IPS-NIHi11 (cell line): ENCODE measurements at regions not wholly inside any gene's neighbourhood (a gene's known extent, or its start where the extent isn't known, plus 50 kb on each side); places are given as distances from the start of the nearest gene placed in this dataset.
"Not testable (repeated sequence)": the region's sequence is repeated elsewhere in the genome, so short reads cannot be mapped to it uniquely, and the experiment has no call there.

ENCODE experiments used
- DNase-seq: peaks from one replicate; pipeline ENCODE4 v3.0.0; 2012; ENCODE audit warnings: mixed read lengths, low spot score

DNA sequence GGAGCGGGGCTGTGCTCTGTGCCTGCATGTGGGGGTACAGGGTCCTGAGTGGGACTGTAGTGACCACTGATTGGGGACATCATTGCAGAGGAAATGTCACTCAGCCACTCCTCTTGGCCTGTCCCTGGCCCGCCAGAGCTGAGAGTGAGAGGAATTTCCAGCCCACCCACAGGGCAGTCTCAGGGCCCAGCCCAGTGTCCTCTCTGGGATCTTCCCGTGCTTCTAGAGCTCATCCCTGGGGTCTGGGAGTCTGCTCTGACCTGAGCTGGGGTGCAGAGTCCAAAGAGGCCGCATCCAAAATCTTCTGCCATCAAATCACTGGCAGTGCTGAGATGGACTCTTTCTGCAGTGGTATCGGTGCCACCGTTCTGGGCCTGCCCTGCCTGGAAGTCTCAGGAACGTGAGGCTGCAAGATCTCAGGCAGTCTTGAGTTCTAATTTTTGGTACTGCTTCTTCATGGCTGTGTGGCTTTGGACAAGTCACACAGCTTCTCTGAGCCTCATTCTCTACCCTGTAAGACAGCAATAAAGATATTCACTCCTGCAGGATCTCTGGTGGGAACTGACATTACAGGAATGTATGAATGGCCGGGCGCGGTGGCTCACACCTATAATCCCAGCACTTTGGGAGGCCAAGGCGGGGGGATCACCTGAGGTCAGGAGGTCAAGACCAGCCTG, 100.8 kb upstream of the TARDBP start:
- DNase-seq, result no peak

DNA sequence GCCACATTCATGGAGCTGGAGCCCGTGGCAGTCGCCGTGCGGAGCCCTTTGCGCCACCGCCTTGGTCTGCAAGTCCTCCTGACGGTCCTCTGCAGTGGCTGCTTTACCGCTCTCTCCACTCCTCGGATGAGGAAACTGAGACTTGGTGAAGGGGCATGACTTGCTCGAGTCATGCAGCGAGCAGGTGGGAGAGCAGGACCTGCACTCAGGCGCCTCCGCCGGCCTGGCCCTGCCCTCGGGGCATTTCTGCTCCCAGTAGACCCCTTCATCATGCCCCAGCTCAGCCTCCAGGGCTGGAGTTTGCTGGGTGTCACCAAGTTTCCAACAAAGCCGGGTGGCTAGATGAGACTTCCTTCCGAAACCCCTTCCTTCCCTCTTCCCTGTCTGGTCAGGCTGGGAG, 100.0 kb upstream of the TARDBP start:
- no peak for DNase-seq

DNA sequence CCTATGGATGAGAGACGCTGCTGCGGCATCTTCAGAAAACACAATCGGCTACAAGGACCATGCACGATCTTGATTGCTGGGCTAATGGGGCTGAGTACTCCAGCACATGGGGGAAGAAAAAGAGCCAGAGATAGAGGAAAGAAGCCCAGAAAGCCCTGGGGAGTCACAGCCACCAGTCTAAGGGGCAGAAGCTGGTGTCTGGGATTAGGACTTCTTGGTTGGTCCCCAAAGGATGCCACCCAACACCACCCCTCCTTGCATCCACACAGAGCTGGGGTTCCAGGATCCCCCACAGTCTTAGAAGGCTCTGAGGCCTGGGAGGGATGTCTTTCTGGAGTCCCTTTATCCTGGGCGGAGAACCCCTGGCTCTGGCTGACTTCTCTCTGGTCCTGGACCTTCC, 98.4 kb upstream of the TARDBP start:
- no peak for DNase-seq

DNA sequence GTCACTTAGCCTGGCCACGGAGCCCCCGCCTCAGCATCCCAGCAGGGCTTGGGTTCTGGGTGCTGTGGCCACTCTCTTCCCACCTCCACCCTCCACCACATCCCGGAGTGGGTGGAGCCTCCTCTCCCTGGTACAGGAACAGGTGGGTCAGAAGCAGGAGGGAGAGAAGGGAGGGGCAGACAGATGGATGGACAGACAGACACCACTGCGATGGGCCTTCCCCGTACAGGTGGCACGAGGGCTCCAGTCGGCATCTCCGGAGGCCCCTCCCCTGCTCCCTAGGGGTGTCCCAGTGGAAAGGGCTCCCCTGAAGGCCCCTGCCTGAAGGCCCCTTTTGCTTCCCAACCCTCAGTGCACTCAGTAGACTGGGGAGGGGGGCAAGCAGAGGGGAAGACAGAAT, 96.9 kb upstream of the TARDBP start:
- no peak for DNase-seq

DNA sequence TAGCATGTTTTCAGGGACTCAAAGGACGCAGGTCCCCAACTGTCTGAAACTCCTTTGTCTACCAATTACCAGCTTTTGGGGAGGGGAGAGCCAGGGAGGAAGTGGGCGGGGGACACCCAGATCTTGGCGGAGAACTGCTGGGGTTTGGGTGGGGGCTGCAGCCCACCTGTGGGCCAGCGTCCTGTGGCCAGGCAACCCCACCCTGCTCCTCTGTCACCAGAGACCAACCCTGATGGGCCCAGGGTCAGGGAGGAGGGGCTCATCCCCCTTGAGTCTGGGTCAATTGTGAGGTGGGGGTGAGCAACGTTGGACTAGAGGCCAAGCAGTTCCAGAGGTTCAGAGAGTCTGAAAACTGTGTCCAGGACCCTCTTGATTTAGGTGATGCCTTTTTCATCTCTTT, 96.1 kb upstream of the TARDBP start:
- DNase-seq, result no peak

DNA sequence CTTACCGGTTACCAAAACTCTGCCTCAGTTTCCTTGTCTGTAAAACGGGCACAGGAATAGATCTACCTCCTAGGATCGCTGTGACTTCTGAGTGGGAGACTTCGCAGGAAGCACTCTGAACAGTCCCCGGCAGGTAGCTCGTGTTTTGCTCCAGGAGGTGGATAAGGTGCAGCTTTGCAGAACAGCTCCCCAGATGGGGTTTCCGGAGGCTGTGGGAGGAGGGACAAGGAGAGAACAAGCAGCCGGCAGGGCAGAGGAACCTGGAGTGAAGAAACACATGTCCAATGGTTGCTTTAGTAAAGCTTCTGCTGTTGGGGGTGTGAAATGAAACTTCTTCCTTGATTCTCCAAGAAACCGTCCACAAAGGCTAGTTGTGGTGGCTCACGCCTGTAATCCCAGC, 95.5 kb upstream of the TARDBP start:
- no peak for DNase-seq

DNA sequence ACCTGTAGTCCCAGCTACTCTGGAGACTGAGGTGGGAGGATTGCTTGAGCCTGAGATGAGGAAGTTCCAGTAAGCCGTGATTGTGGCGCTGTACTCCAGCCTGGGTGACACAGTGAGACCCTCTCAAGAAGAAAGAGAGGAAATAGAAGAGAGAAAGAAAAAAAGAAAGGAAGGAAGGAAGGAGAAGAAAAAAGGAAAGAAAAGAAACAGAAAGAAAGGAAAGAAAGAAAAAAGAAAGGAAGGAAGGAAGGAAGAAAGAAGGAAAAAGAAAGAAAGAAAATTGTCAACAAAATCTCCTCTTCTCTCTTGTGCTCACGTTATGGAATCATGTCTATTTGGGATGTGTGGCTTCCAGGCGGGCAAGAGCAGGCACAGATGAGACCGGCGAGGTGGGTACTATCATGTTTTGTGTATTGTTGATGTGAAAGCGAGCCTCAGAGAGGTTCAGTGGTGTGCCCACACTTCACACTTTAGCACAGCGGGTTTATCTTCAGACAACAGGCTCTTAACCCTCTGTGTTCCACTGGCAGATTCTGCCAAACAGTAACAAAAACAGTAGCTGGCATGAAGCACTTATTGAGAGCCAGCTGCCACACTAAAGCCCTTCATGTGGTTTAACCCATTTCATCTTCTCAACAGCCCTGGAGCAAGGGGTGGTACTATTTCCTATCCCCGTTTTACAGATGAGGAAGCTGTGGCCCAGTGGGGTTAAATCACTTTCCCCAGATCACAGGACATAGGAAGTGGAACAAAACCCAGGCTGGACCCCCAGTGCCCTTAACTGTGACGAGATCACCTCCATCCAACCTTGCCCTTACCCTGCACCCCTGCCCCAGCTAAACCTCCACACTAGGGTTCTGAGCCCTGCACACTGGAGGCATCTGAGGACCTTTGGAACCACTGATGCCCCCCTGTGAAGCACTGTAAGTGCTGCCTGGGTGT, 94.7 kb upstream of the TARDBP start:
- no peak for DNase-seq

DNA sequence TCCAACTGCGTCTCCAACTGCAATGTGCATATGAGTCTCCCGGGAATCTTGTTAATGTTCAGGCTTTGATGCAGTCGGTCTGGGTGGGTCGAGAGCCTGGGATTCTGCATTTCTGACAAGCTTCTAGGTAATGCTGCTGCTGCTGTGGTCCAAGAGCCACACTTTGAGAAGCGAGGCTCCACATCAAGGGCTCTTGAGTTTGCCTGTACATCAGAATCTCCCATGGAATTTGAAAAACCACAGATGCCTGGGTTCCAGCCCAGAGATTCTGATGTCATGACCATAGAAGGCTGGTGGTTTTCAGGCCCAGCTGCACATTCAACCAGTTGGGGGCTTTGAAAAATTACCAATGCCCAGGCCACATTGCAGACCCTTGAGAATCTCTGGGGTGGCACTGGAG, 93.9 kb upstream of the TARDBP start:
- DNase-seq, result no peak

DNA sequence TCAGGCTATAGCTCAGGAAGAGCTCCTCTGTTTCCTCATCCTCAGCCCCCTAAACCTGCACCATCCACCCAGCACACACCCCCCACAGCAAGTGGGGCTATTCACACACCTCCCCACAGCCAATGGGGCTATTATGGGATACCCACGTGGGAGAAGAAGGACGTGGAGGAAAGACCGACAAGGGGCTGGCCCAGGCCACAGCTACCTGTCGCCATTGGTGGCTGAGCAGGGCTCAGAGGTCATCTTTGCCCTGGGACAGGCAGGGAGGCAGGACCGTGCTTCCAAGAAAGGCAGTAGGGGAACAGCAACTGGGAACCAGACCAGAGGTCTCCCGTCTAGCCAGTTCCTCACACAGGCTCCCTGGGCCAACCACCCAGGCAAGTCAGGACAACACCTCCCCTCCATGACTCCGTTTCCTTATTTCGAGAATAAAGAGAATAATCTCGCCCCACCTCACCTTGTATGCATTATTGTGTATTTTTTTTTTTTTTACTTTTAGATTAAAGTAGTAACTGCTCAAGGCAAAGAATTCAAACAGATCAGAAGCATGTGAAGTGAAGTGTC, 92.3 kb upstream of the TARDBP start:
- DNase-seq, result no peak

DNA sequence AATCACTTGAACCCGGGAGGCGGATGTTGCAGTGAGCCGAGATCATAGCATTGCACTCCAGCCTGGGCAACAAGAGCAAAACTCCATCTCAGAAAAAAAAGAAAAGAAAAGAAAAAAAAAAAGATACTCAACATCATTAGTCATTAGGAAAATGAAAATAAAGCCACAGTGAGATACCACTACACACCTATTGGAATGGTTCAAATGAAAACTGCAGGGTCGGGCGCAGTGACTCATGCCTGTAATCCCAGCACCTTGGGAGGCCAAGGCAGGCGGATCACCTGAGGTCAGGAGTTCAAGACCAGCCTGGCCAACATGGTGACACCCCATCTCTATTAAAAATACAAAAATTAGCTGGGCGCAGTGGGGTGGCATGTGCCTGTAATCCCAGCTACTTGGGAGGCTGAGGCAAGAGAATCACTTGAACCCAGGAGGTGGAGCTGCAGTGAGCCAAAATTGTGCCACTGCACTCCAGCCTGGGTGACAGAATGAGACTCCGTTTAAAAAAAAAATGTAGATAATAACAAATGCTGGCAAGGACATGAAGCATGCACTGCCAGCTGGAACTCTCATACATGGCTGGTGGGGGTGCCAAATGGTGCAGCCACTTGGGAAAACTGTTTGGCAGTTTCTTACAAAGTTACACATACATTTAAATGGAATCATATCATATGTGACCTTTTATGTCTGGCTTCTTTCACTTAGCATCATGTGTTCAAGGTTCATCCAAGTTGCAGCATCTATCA, 90.0 kb upstream of the TARDBP start:
- not testable (repeated sequence) for DNase-seq

DNA sequence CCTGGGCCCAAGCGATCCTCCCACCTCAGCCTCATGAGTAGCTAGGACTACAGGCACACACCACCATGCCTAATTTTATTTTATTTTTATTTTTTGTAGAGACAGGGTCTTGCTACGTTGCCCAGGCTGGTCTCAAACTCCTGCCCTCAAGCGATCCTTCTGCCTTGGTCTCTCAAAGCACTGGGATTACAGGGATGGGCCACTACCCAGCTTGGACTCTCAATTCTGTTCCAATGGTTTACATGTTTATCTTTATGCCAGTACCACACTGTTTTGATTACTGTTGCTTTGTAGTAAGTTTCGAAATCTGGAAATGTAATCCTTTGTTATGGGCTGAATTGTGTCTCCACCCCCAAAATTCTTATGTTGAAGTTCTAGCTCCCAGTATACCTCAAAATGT, 88.4 kb upstream of the TARDBP start:
- no peak for DNase-seq

DNA sequence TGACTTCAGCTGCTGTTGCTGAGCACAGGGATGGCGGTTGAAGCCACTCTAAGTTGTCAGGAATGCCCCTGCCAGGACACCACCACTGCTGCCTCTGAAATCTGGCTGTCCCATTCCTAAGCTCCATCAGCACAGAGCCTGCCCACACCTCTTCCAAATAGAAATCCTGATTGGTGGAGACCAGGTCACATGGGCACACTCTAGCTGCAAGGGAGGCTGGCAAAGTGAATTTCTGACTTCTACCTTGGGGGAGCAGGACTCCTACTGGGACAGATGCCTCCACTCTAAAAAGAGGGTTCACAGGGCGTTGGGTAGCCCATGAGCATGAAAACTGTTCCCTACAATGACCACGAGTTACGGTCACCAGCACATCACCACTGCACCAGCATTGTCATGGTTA, 83.8 kb upstream of the TARDBP start:
- no peak for DNase-seq

DNA sequence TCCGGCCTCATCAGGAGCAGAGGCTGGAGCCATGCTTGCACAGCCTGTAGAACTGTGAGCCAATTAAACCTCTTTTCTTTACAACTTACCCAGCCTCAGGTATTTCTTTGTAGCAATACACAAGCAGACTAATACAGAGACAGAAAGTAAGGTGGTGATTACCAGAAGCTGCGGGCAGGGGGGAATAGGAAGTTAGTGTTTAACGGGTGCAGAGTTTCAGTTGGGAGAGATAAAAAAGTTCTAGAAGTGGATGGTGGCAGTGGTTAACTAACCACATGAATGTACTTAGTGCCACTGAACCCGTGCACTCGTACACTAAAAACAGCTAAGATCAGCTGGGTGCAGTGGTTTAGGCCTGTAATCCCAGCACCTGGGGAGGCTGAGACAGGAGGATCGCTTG, 80.4 kb upstream of the TARDBP start:
- no peak for DNase-seq

DNA sequence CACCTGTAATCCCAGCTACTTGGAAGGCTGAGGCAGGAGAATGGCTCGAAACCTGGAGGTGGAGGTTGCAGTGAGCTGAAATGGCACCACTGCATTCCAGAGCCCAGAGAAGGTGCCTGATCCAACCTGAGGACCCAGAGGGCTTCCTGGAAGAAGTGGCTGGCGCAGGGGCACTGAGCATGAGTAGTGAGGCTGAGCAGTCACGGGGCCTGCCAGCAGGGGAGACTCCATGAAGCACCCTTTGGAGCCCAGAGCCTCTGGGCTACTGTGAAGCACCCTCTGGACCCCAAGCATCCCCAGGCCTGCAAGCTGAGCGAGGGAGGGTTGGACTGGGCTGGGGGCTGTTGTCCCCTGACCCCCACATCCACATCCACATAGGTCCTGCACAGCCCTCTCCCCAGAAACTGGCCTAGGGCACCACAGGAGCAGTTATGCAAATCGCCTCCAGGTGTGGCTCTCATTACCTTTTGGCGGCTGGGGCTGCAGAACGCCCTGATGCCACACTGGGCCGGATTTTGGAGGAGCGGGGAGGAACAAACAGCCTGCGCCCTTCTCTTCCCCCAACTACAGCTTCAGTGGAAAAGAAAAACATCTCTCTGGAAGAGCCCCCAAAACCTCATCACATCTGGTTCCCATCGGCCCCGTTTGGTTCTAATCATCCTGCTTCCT, 78.2 kb upstream of the TARDBP start:
- no peak for DNase-seq

DNA sequence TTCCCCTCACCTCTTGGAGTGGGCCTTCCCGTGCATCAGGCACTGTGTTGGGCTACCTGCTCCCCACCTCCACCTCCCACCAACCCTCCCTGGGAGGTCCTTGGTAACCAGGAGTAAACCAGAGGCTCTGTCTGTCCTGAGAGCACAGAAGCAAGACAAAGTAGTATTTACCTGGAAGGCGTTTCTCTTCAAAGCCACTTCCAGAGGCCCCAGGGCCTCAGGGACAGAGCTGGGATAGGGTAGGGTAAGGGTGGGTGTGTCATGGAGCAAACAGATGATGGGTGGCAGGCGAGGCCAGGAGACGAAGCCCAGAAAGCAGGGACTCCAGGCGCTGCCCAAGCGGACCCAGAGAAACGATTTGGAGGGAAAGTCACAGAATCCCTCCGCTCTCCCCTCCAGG, 77.2 kb upstream of the TARDBP start:
- DNase-seq, result no peak

DNA sequence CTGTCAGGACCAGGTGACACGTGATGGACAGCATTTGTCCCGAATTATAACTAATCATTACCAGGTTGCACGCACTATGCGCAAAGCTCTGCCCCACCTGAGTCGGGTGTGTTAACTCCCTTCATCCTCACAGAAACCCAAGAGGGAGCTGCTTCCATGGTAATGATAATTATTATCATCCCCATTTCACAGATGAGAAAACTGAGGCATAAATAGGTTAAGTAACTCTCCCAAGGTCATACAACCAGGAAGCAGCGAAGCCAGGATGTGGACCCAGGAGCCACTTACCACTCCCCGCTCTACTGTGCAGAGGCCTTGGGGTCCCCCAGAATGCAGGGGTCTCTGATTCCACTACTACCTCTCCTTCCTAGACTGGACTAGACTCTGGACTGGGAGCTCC, 76.7 kb upstream of the TARDBP start:
- DNase-seq, result no peak

DNA sequence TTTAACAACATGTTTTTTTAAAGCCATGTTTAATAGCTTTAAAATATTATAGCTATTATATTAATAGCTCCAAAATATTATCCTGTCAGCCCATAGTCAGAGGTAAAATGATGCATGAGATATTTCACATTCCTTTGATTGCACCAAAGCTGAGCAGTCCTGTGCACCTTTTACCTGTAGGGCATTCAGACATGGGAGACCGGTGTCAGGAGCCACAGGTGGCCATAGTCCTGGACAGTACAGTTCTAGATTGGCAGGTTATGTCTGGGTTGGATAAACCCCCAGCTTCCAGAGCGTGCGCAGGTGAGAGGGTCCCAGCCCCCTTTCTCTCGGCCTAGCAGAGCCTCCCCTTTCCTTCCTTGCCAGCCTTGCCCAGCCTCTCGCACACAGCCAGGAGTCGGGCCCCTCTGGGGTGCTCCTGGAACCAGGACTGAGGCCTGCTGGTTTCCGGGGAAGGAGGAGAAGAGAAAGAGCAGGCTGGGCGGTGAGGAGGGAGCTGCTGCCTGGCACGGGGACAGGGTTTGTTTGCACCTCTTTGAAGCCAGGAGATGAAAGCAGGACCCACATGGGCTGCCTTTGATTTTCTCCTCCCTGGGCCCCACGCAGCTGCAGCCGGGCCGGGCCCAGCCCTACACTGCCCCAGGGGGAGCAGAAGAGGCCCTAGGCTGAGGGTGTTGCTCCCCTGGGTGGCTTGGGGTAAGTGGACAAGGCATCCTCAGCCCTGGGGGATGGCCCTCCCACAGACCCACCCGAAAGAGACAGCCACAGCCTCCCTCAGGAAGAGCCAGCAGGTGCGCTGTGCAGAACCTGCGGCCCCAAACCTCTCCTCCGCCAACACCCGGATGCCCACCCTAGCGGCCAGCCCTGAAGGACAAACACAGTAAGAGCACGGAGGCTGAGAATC, 75.2 kb upstream of the TARDBP start:
- no peak for DNase-seq

DNA sequence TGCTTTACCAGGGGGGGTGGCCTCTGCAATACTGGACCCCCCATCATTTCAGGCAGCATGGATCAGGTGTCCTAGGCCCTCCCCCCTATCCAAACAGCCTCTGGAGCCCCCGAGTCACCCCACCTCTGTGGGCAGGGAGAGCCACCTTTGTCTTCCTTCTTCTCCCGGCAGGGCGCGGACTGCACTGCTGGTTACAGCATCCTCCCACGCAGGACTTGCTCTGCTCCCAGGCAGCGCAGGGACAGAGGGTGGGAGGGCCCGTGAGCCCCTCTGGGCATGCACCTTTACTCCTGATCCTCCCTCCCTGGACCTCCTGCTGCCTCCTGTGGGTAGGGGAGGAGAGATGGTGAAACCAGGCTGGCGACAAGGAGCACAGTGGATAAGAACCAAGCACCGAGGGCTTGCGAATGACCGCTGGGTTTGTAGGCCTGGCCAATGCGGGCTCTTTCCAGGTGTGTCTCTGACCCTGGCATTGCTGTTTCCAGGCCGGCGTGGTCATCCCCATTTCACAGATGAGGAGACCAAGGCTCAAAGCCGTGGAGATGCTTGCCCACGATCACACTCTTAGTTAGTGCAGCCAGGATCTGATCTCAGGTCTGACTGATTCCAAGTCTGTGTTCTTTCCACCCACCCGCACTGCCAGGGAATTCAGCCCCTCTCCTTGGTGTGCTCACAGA, 73.6 kb upstream of the TARDBP start:
- DNase-seq, result no peak

DNA sequence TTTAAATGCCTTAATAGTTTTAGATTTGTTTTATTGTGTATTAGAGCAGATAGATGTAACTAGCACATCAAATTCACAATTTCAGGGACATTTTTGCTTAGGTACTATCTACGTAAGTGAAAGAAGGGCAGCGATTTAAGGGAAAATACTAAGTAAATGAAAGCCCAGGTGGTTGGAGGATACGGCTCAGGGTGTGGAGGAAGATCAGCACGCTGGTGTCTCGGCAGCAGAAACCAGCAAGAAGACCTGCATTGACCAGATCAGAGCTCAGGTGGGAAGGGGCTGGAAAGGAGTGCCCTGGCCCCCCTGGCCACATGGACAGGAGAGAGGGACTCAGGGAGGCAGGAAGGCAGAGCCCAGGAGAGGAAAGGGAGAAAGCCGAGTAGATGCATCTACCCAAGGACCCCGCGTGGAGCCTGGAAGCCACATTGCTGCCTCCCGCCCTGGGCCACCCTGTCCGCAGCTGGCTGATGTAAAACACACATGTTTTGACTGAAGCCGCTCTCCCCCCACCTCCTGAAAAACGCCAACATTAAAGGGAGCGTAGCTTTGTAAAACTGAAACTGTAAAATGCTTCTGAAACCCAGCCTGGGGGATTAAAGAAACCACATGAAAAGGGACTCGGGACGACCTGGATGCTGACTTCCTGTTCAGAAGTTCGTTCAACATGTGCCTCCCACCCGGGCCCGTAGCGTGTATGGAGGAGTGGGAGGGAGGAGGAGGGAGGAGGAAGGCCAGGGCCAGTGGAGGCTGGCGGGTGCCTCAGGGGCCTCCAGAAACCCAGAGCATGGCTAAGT, 72.6 kb upstream of the TARDBP start:
- no peak for DNase-seq

DNA sequence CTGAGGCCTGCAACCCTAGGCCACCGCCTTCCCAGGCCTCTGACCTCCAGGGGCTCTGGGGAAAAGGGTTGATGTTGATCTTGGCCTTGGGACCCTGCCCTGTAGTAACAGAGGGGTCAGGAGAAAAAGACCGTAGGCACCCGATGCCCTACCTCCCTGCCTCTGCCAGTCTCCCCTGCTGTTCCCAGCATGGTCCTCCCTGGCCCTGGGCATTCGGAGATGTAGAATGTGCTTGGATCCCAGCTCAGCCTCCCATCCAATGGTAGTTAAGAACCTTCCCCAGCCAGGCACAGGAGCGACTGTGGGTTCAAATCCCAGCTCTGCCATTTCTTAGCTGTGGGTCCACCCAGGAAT, 72.0 kb upstream of the TARDBP start:
- no peak for DNase-seq
